HepG2 (cell line): ENCODE measurements at regions not wholly inside any gene's neighbourhood (a gene's known extent, or its start where the extent isn't known, plus 50 kb on each side); places are given as distances from the start of the nearest gene placed in this dataset.

Source experiments
- ATAC-seq: fragments of 200-7000 bp; cut with Tn5 transposase; 3 replicates; pipeline ENCODE4 v1.9.1; 2020; ENCODE audit warnings: mild to moderate bottlenecking, moderate library complexity
- BruUV-seq: library from RNA; stranded (reverse); fragments of 400-500 nt; replicated peaks from 2 replicates; lab custom pipeline; 2021; lab: Mats Ljungman, UMichigan
- CTCF ChIA-PET: fragments of 300-600 bp; formaldehyde crosslinking; extraction: SDS; loops from one replicate; lab custom pipeline; 2021; ENCODE audit warnings: low total read pairs, inconsistent platforms, low intra/inter-chr PET ratio; lab: Yijun Ruan, JAX
- POLR2A ChIA-PET: fragments of 350-600 bp; sonication (Branson Sonifier 250); formaldehyde crosslinking; loops from one replicate; lab custom pipeline; 2020; ENCODE audit warnings: antibody characterized with exemption, inconsistent platforms; lab: Yijun Ruan, JAX
- DNase-seq: peaks from one replicate; pipeline ENCODE4 v3.0.0-alpha.2; 2015; ENCODE audit warnings: low spot score
- FAIRE-seq: peaks from 3 replicates; lab custom pipeline; 2011; peaks lifted over from hg19 to GRCh38; lab: Jason Lieb, UNC
- H2AFZ ChIP-seq: one replicate; pipeline ENCODE4 v1.6.1; 2011; ENCODE audit warnings: low read length, inconsistent platforms
- H3K27ac ChIP-seq: fragments of 300-600 bp; 3 replicates; pipeline ENCODE4 v1.8.0; 2011; ENCODE audit warnings: mixed run types, mild to moderate bottlenecking, mixed read lengths, low read length, inconsistent platforms; ENCODE audit not compliant: insufficient read depth; ENCODE audit errors: extremely low read length
- H3K27me3 ChIP-seq, 2 experiments: fragments of 200-600 bp in 1 of 2; 2 replicates in 1 of 2; 3 replicates in 1 of 2; pipeline versions ENCODE4 v1.6.0 to v1.8.0; 2011; ENCODE audit warnings: low read length in 2 of 2, mild to moderate bottlenecking in 2 of 2, moderate library complexity in 2 of 2, inconsistent platforms in 1 of 2; ENCODE audit not compliant: insufficient read depth in 2 of 2, control insufficient read depth in 1 of 2
- H3K36me3 ChIP-seq, 2 experiments: fragments of 200-600 bp in 1 of 2; replicated peaks in 1 of 2; 2 replicates in 1 of 2; 3 replicates in 1 of 2; pipeline versions ENCODE4 v1.5.1 to v1.8.0; 2011; ENCODE audit warnings: low read length in 2 of 2, inconsistent platforms in 1 of 2; ENCODE audit not compliant: insufficient read depth in 2 of 2, control insufficient read depth in 1 of 2
- H3K4me1 ChIP-seq: 2 replicates; pipeline ENCODE4 v1.5.1; 2012; ENCODE audit warnings: low read length, inconsistent platforms; ENCODE audit not compliant: insufficient read depth
- H3K4me2 ChIP-seq: 2 replicates; pipeline ENCODE4 v1.6.0; 2011; ENCODE audit warnings: low read depth, low read length, inconsistent platforms
- H3K4me3 ChIP-seq, 3 experiments: fragments of 200-600 bp in 1 of 3; sonication (generic), shearing (Covaris generic) in 1 of 3; replicated peaks in 1 of 3; 2 replicates each; pipeline ENCODE4 v1.5.1; 2011 to 2016; ENCODE audit warnings: low read length in 3 of 3, inconsistent platforms in 2 of 3, low read depth in 2 of 3, mild to moderate bottlenecking in 2 of 3, control low read depth in 1 of 3, mixed read lengths in 1 of 3; ENCODE audit not compliant: insufficient read depth in 1 of 3
- H3K79me2 ChIP-seq: one replicate; pipeline ENCODE4 v1.6.1; 2011; ENCODE audit warnings: low read length, inconsistent platforms; ENCODE audit not compliant: insufficient read depth
- H3K9ac ChIP-seq: 2 replicates; pipeline ENCODE4 v1.6.0; 2011; ENCODE audit warnings: mild to moderate bottlenecking, low read depth, low read length, inconsistent platforms; ENCODE audit not compliant: insufficient read depth
- H3K9me3 ChIP-seq: 2 replicates; pipeline ENCODE4 v1.5.1; 2012; ENCODE audit warnings: mild to moderate bottlenecking, low read length
- H4K20me1 ChIP-seq: 2 replicates; pipeline ENCODE4 v1.6.0; 2011; ENCODE audit warnings: inconsistent platforms, mild to moderate bottlenecking, low read length, moderate library complexity; ENCODE audit not compliant: insufficient read depth
- CEBPB ChIP-seq: IDR thresholded peaks from 2 replicates; pipeline ENCODE4 v1.6.1; 2011; ENCODE audit warnings: low read depth, low read length, improper control_type of control experiment, borderline replicate concordance
- EZH2 ChIP-seq: conservative IDR thresholded peaks from 2 replicates; pipeline ENCODE4 v1.6.1; 2012; ENCODE audit warnings: mild to moderate bottlenecking, low read depth, low read length, moderate library complexity
- GFI1 ChIP-seq: sonication (generic); formaldehyde crosslinking; IDR thresholded peaks from 2 replicates; pipeline ENCODE4 v1.5.0; 2020; ENCODE audit warnings: missing genetic modification reagents, mild to moderate bottlenecking, borderline replicate concordance
- NCOA1 ChIP-seq: sonication (generic); formaldehyde crosslinking; IDR thresholded peaks from 2 replicates; pipeline ENCODE4 v1.9.0; 2021; ENCODE audit warnings: missing genetic modification reagents
- PHB2 ChIP-seq: fragments of 450-650 bp; IDR thresholded peaks from 2 replicates; pipeline ENCODE4 v1.6.1; 2018; ENCODE audit not compliant: partially characterized antibody
- SYNCRIP ChIP-seq: fragments of 200-400 bp; formaldehyde crosslinking; IDR thresholded peaks from 2 replicates; pipeline ENCODE4 v1.6.1; 2018; ENCODE audit warnings: mild to moderate bottlenecking, low read depth, low read length; ENCODE audit not compliant: insufficient read depth
- WGBS: methylation state at CpG from one replicate; pipeline ENCODE4 v1.1.6; 2017; ENCODE audit warnings: low lambda C conversion rate; 5-methylcytosine and 5-hydroxymethylcytosine counted together
- in situ Hi-C: cut with HindIII; loops from 2 replicates; pipeline ENCODE4 v1.10.0; 2017; ENCODE audit warnings: low pct_unique_long_range_greater_than_20kb; ENCODE audit not compliant: extremely low pct_ligation_motif_present
- intact Hi-C: fragments of 100-400 bp; cut with micrococcal nuclease; formaldehyde crosslinking; loops from one replicate; pipeline ENCODE4 v1.10.0; 2022; ENCODE audit not compliant: unreplicated experiment

GRCh38 chrX:68994891-68995255 lies 166.1 kb downstream of the EFNB1 start:
- Histone ChIP-seq H2AFZ (no peak overlapping the region), H4K20me1 (no peaks in the 10 kb centered on the region), H3K9ac (no peak overlapping the region), H3K27ac (no peak overlapping the region), H3K4me2 (no peak overlapping the region), H3K36me3 (no peaks in the 10 kb centered on the region), H3K4me1 (peaks cover 13% of the 10 kb centered on the region; the same call in 1 of the 2 replicates), H3K9me3 (no peaks in the 10 kb centered on the region), H3K79me2 (no peaks in the 10 kb centered on the region), H3K4me3 (no peak overlapping the region), H3K27me3 (no peaks in the 10 kb centered on the region)
- intact Hi-C loops (no loop called here), in situ Hi-C loops (no loop called here)
- ATAC-seq (no peak), FAIRE-seq (no peak), DNase-seq (no peak)
- WGBS = 32% methylated on average over 2 of the region's 2 CpGs
- ChIA-PET POLR2A (no interaction called here), CTCF (no interaction called here)
- TF ChIP-seq CEBPB (peak; percentile 37; the same call in 1 of the 2 replicates), PHB2 (no peak)
- no TSS peak for BruUV-seq

DNA sequence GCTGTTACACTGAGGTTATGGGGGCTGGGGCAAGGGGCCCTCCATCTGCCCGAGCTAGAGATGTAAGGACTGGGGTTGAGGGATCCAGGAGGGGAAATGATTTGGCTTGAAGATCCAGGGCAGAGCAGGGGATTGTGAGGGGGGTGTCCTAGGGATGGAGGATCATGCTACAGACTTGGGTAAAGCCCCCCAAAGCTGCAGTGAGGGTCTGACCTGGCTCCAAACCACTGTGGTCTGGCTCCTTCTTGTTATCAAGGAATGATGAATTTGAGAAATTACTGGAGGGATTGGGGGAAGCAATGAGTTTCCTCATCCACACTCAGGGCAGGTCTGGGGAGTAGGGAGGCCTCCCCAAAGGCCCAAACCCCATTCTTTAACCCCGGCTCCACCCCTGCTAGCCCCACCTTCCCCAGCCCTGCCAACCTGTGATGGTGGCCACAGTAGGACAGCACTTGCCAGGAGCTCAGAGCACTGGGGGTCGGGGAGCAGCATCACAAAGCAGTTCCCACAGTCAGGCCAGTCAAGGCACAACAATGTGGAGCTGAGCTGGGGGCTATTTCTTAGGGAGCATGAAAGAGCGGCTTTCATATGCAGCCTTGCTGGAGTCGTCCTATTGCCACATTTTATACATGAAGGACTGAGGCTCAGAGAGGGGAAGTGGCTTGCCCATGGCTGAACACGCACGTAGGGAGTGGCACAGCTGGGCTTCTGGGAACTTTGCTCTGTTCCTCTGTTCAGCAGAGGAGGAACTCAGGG lies 165.5 kb downstream of the EFNB1 start:
- FAIRE-seq = no peak
- intact Hi-C loops = no loop called here
- Histone ChIP-seq H3K9me3 (no peaks in the 10 kb centered on the region), H3K27me3 (no peaks in the 10 kb centered on the region), H3K4me1 (peaks cover 13% of the 10 kb centered on the region; the same call in 1 of the 2 replicates), H3K4me3 (no peak overlapping the region), H3K27ac (no peak overlapping the region), H3K79me2 (no peaks in the 10 kb centered on the region), H4K20me1 (no peaks in the 10 kb centered on the region), H3K4me2 (no peak overlapping the region), H2AFZ (no peak overlapping the region), H3K9ac (no peak overlapping the region), H3K36me3 (no peaks in the 10 kb centered on the region)
- POLR2A ChIA-PET = no interaction called here
- no peak for ATAC-seq
- in situ Hi-C loops = no loop called here
- DNase-seq = no peak
- no peak for TF ChIP-seq EZH2
- TF ChIP-seq GFI1 (CRISPR knock-in tag) = no peak
- no peak for TF ChIP-seq SYNCRIP
- no peak for TF ChIP-seq NCOA1 (CRISPR knock-in tag)
- no TSS peak for BruUV-seq
- CTCF ChIA-PET = no interaction called here
- WGBS = 33% methylated on average over 3 of the region's 7 CpGs
